Endothelial cell of umbilical vein (primary cell): ENCODE measurements at regions not wholly inside any gene's neighbourhood (a gene's known extent, or its start where the extent isn't known, plus 50 kb on each side); places are given as distances from the start of the nearest gene placed in this dataset.

Experiments used
- BruUV-seq: library from RNA; stranded (reverse); fragments of 400-500 nt; replicated peaks from 2 replicates; lab custom pipeline; 2021; lab: Mats Ljungman, UMichigan
- CTCF ChIA-PET: fragments of 300-600, 350-600 bp; sonication (Branson Sonifier 250); formaldehyde crosslinking; loops from one replicate; lab custom pipeline; 2021; ENCODE audit warnings: antibody characterized with exemption, inconsistent platforms; lab: Charles Lee
- POLR2A ChIA-PET: fragments of 300-600, 350-600 bp; sonication (Branson Sonifier 250); formaldehyde crosslinking; loops from one replicate; lab custom pipeline; 2021; ENCODE audit warnings: antibody characterized with exemption, inconsistent platforms; lab: Charles Lee
- DNase-seq: peaks from one replicate; pipeline ENCODE4 v3.0.0-alpha.2; 2011; ENCODE audit warnings: low read depth, low spot score
- FAIRE-seq: peaks from 2 replicates; lab custom pipeline; 2011; peaks lifted over from hg19 to GRCh38; lab: Jason Lieb, UNC
- H2AFZ ChIP-seq: 2 replicates; pipeline ENCODE4 v1.6.0; 2012; ENCODE audit warnings: low read depth, low read length, control low read depth, inconsistent platforms
- H3K27ac ChIP-seq: 2 replicates; pipeline ENCODE4 v1.5.1; 2011; ENCODE audit warnings: low read depth, mild to moderate bottlenecking, control low read depth, low read length, moderate library complexity; ENCODE audit not compliant: insufficient read depth
- H3K27me3 ChIP-seq, 2 experiments: 2 replicates each; pipeline versions ENCODE4 v1.6.0 to v1.6.1; 2011; ENCODE audit warnings: low read length in 2 of 2, mixed read lengths in 1 of 2; ENCODE audit not compliant: control insufficient read depth in 2 of 2, insufficient read depth in 2 of 2
- H3K36me3 ChIP-seq, 2 experiments: 2 replicates in 1 of 2; 3 replicates in 1 of 2; pipeline ENCODE4 v1.5.1; 2011; ENCODE audit warnings: low read length in 2 of 2, mild to moderate bottlenecking in 1 of 2, moderate library complexity in 1 of 2; ENCODE audit not compliant: control insufficient read depth in 2 of 2, insufficient read depth in 2 of 2; ENCODE audit errors: extremely low read depth in 1 of 2
- H3K4me1 ChIP-seq: 3 replicates; pipeline ENCODE4 v1.5.1; 2011; ENCODE audit warnings: mild to moderate bottlenecking, low read length; ENCODE audit not compliant: control insufficient read depth, insufficient read depth; ENCODE audit errors: extremely low read depth
- H3K4me2 ChIP-seq: 2 replicates; pipeline ENCODE4 v1.6.1; 2011; ENCODE audit warnings: low read length, control low read depth, mixed read lengths; ENCODE audit not compliant: insufficient read depth
- H3K4me3 ChIP-seq, 3 experiments: fragments of 200-600 bp in 1 of 3; sonication (generic), shearing (Covaris generic) in 1 of 3; replicated peaks in 1 of 3; 2 replicates each; pipeline ENCODE4 v1.5.1; 2011 to 2016; ENCODE audit warnings: control low read depth in 3 of 3, low read length in 3 of 3, mild to moderate bottlenecking in 2 of 3, inconsistent platforms in 1 of 3, low read depth in 1 of 3, moderate library complexity in 1 of 3; ENCODE audit not compliant: insufficient read depth in 1 of 3
- H3K79me2 ChIP-seq: 2 replicates; pipeline ENCODE4 v1.6.0; 2012; ENCODE audit warnings: low read length, inconsistent platforms; ENCODE audit not compliant: control insufficient read depth, insufficient read depth
- H3K9ac ChIP-seq: replicated peaks from 2 replicates; pipeline ENCODE3; 2011; ENCODE audit warnings: low read length, control low read depth; ENCODE audit not compliant: insufficient read depth; ENCODE audit errors: extremely low read depth
- H3K9me1 ChIP-seq: replicated peaks from 3 replicates; pipeline ENCODE4 v1.6.0; 2011; ENCODE audit warnings: mild to moderate bottlenecking, low read length; ENCODE audit not compliant: control insufficient read depth, insufficient read depth; ENCODE audit errors: extremely low read depth
- H3K9me3 ChIP-seq: replicated peaks from 2 replicates; pipeline ENCODE4 v1.5.1; 2012; ENCODE audit warnings: low read length, inconsistent platforms; ENCODE audit not compliant: control insufficient read depth, insufficient read depth
- H4K20me1 ChIP-seq: replicated peaks from 2 replicates; pipeline ENCODE3; 2011; ENCODE audit warnings: mild to moderate bottlenecking, low read length; ENCODE audit not compliant: control insufficient read depth, insufficient read depth; ENCODE audit errors: extremely low read depth
- EZH2 ChIP-seq: IDR thresholded peaks from 2 replicates; pipeline ENCODE4 v1.6.1; 2012; ENCODE audit warnings: borderline replicate concordance, low read depth, mild to moderate bottlenecking, moderate library complexity, low read length, inconsistent platforms; ENCODE audit not compliant: severe bottlenecking
- FOS ChIP-seq: IDR thresholded peaks from 2 replicates; pipeline ENCODE4 v1.6.1; 2011; ENCODE audit warnings: mild to moderate bottlenecking, low read length, moderate library complexity, borderline replicate concordance; ENCODE audit not compliant: insufficient read depth
- GATA2 ChIP-seq: IDR thresholded peaks from 2 replicates; pipeline ENCODE4 v1.7.0; 2011; ENCODE audit warnings: low read depth, mild to moderate bottlenecking, moderate library complexity, mixed read lengths, low read length; ENCODE audit not compliant: insufficient read length, insufficient read depth
- JUN ChIP-seq: IDR thresholded peaks from 2 replicates; pipeline ENCODE4 v1.6.1; 2011; ENCODE audit warnings: borderline replicate concordance, low read depth; ENCODE audit not compliant: insufficient read length, insufficient read depth
- MYC ChIP-seq: IDR thresholded peaks from one replicate; pipeline ENCODE4 v1.6.1; 2011; ENCODE audit warnings: mild to moderate bottlenecking, low read depth, low read length
- POLR2A ChIP-seq: IDR thresholded peaks from 2 replicates; pipeline ENCODE4 v1.6.1; 2012; ENCODE audit warnings: low read depth, mild to moderate bottlenecking, control low read depth, low read length
- POLR2AphosphoS5 ChIP-seq: IDR thresholded peaks from 2 replicates; pipeline ENCODE4 v1.6.1; 2012; ENCODE audit warnings: low read depth, mild to moderate bottlenecking, control low read depth, low read length, moderate library complexity; ENCODE audit not compliant: insufficient read depth
- dilution Hi-C: fragments of 300-500 bp; cut with MboI; formaldehyde crosslinking; loops from one replicate; pipeline ENCODE4 v1.15.0; 2019; ENCODE audit warnings: low sequenced_read_pairs; ENCODE audit not compliant: extremely low pct_ligation_motif_present
- intact Hi-C: fragments of 100-400 bp; cut with micrococcal nuclease; formaldehyde crosslinking; loops from one replicate; pipeline ENCODE4 v1.10.0; 2022
- TF ChIP-seq, protein P1 (sequence below), 2 donors: IDR thresholded peaks; 1 replicate in 1 of 2; 2 replicates in 1 of 2; pipeline ENCODE4 v1.5.1; 2011; ENCODE audit warnings: low read length in 2 of 2, mild to moderate bottlenecking in 2 of 2, moderate library complexity in 2 of 2, control low read depth in 1 of 2, inconsistent platforms in 1 of 2, low read depth in 1 of 2; ENCODE audit not compliant: insufficient read depth in 1 of 2; ENCODE audit errors: extremely low read depth in 1 of 2
- TF ChIP-seq, protein P2 (sequence below): IDR thresholded peaks from 2 replicates; pipeline ENCODE4 v1.6.1; 2011; ENCODE audit not compliant: insufficient read depth, insufficient read length

DNA sequence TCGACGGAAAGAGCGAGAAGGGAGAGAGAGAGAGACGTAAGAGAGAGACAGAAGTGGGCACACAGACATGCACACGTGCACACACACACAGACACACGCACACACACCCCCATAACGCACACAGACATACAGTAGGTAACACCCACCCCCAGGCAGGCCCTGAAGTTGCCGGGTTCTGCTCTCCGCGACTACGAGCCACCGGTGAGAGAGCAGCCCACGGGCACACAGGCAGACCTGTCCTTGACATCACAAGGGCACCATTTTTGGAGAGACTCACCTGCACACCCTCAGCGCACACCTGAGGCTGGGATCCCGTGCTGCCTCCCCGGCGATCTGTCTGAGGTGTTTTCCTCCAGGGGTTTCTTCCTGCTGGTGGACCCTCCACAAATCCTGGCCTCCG is 1171.0 kb upstream of the PCDH10 start:
- CTCF ChIA-PET = no interaction called here
- no TSS peak for BruUV-seq
- POLR2A ChIA-PET = no interaction called here
- FAIRE-seq (no peak), DNase-seq (no peak)
- Histone ChIP-seq H3K9me1 (no peaks in the 10 kb centered on the region), H3K79me2 (no peaks in the 10 kb centered on the region), H2AFZ (no peak overlapping the region), H3K27me3 (no peaks in the 10 kb centered on the region), H3K9me3 (no peaks in the 10 kb centered on the region), H3K9ac (no peak overlapping the region), H4K20me1 (no peaks in the 10 kb centered on the region), H3K27ac (no peak overlapping the region), H3K4me3 (no peak overlapping the region), H3K4me1 (no peaks in the 10 kb centered on the region), H3K4me2 (no peak overlapping the region), H3K36me3 (no peaks in the 10 kb centered on the region)
- intact Hi-C loops = no loop called here
- dilution Hi-C loops = no loop called here
- TF ChIP-seq GATA2 = no peak
- no peak for TF ChIP-seq POLR2AphosphoS5
- TF ChIP-seq FOS = no peak
- TF ChIP-seq POLR2A = no peak
- TF ChIP-seq EZH2 = no peak
- TF ChIP-seq, protein P1, sequence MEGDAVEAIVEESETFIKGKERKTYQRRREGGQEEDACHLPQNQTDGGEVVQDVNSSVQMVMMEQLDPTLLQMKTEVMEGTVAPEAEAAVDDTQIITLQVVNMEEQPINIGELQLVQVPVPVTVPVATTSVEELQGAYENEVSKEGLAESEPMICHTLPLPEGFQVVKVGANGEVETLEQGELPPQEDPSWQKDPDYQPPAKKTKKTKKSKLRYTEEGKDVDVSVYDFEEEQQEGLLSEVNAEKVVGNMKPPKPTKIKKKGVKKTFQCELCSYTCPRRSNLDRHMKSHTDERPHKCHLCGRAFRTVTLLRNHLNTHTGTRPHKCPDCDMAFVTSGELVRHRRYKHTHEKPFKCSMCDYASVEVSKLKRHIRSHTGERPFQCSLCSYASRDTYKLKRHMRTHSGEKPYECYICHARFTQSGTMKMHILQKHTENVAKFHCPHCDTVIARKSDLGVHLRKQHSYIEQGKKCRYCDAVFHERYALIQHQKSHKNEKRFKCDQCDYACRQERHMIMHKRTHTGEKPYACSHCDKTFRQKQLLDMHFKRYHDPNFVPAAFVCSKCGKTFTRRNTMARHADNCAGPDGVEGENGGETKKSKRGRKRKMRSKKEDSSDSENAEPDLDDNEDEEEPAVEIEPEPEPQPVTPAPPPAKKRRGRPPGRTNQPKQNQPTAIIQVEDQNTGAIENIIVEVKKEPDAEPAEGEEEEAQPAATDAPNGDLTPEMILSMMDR (IDR thresholded peaks at IDR 0.05; ENCODE audit: extremely low read depth in 1 of 2, insufficient read depth in 1 of 2, low read depth in 1 of 2, low read length in 2 of 2) = no peak
- TF ChIP-seq JUN = no peak
- TF ChIP-seq, protein P2, sequence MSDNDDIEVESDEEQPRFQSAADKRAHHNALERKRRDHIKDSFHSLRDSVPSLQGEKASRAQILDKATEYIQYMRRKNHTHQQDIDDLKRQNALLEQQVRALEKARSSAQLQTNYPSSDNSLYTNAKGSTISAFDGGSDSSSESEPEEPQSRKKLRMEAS = no peak
- no peak for TF ChIP-seq MYC
